ENCODE measurements at regions not wholly inside any gene's neighbourhood (a gene's known extent, or its start where the extent isn't known, plus 50 kb on each side); places are given as distances from the start of the nearest gene placed in this dataset.
A peak's percentile ranks its signal among the peaks of the same experiment; 100 is the strongest.
"Not testable (repeated sequence)": the region's sequence is repeated elsewhere in the genome, so short reads cannot be mapped to it uniquely, and the experiment has no call there.

DNA sequence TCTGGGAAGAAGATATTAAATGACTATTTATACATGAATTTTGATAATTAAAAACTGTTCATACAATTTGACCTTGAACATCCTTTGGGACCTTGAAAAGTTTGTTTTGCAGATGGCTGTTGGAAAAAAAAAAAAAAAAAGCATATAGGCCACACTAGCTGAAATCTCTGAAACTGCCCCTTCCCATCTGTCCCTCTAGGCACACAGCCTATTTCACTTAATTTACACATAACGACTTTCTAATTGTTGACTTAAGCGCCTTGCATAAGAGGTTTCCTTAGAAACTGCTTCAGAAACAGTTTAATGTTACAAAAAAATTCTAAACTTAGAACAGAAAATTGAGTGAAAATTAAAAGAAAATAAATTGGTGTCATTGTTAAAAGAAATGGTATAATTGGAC lies 131.0 kb downstream of the COX18 start:
- DNase-seq = no peak

DNA sequence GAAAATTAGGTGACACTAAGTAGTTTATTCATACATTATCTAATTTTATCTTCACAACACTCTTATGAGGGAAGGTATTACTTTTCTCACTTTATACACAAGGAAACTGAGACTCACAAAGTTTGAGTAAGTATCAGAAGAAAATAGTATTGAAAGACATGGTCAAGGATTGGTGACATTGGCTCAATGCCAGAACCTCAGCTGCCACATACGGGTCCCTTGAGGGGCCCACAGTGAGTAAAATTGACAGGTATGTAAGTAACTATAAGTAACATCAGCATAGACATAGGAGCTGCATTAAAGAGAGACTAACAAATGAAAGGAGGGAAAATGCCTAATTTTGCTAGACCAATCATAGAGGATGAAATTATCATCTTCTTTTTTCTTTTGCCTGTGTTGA lies 134.1 kb downstream of the COX18 start:
- DNase-seq = no peak

DNA sequence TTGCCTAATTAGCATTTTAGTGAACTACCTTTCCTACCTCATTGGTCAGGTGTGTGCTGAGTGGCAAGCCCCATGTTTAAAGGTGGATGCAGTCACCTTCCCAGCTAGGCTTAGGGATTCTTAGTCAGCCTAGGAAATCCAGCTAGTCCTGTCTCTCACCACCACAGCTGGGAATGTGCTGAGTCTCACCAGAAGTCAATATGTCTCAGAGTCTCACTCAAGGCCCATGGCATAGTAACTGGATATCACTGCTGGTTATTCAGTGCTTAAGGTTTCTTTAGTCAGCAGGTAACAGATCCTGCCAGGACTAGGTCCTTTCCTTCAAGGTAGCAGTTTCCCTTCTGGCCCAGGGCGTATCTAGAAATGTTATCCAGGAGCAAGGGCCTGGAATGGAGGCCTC lies 136.5 kb downstream of the COX18 start:
- DNase-seq = no peak

DNA sequence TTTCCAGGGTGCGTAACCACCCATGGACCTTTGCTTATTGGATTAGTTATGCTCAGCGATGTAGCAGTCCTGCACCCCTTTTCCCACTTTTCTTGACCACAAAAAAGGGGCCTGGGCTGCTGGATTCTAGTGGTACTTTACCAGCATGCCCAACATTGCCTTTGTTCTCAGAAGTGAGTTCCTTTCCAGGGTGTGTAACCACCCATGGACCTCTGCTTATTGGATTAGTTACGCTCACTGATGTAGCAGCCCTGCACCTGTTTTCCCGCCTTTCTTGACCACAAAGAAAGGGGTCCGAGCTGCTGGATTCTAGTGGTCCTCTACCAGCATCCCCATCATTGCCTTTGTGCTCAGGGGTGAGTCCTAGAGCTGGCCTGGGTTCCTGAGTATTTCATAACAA lies 138.2 kb downstream of the COX18 start:
- no peak for DNase-seq

DNA sequence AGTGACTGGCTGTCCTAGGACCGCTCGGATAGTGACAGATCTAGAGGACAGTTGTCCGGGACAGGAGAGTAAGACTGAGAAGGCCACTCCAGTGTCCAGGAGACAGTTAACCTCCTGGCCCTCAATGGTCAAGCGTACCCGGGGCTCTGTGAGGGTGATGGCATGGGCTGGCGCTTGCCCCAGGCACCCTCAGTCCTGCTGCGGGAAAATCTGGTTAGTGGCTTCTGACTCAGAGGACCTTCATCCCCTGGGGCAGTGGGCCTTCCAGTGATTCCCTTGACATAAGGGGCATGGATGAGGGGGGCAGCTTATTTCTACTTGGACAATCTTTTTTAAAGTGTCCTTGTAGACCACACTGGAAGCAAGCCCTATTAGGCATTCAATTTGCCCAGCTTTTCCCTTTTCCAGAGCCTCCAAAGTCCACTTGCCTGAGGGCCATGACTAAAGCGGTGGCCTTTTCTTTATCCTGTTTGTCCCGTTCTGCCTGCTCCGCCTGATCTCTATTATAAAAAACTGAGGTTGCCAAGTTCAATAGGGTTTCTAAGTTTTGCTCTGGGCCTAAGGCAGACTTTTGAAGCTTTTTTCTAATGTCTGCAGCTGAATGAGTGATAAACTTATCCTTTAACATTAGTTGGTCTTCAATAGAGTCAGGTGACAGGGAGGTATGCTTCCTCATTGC lies 139.8 kb downstream of the COX18 start:
- not testable (repeated sequence) for DNase-seq

DNA sequence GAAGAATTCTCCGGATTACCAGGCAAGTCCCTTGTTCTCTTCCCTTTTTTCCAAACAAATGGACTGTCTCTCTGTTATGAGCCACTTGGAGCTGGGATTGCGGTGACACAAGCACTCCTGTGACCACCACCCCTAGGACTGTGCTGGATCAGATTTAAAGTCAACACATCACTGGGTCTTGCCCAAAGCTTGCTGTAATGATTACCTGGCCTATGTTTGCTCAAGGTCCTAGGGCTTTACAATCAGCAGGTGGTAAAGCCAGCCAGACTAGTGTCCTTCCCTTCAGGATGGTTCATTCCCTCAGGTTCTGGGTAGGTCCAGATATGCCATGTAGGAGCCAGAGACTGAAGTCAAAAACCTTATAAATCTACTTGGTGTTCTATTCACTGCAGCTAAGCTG lies 144.7 kb downstream of the COX18 start:
- DNase-seq = no peak

DNA sequence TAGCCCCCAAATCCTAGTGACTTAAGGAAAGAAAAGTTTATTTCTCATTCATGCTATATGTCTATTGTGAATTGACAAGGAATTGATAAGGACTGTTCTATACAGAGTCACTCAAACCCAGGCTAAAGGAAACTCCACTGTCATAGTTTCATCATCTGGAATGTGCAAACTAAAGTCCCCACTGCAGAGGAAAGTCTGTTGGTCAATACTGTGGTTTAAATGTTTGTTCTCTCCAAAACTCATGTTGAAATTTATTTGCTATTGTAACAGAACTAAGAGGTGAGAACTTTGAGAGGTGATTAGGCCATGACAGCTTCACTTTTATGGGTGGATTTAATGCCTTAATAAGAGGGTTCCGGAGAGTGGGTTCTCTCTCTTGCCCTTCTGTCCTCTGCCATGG lies 149.6 kb downstream of the COX18 start:
- no peak for DNase-seq

DNA sequence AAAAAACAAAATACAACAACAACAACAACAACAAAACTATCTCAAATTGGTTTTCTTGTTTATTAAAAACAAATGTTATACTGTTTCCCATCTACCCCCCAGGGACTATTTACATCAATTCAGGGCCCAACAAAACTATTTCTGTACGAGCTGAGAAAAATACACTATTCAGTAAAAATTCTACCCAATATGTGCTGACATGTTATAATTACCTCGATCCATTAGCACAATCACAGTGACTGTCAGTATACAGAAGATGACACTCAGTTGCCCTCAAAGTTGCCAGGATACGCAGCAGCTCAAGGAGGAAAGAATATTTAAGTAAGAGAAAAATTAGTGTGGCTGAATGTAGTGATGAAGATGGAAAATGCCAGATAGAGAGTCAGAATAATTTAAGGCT lies 150.1 kb downstream of the COX18 start:
- no peak for DNase-seq

DNA sequence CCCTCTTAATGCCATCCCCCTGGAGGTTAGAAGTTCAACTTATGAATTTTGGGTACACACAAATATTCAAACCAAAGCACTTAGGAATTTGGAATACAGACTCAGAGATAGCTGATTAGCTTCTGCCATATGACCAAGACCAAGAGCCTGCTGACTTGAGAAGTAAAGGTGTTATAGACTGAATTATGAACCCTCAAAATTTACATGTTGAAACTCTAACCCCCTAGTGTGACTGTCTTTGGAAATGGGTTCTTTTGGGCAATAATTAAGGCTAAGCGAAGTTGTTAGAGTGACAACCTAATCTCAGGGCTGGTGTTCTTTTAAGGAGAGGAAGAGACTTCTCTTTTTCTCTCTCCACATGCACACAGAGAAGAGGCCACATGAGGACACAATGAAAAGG lies 151.2 kb downstream of the COX18 start:
- DNase-seq = no peak

DNA sequence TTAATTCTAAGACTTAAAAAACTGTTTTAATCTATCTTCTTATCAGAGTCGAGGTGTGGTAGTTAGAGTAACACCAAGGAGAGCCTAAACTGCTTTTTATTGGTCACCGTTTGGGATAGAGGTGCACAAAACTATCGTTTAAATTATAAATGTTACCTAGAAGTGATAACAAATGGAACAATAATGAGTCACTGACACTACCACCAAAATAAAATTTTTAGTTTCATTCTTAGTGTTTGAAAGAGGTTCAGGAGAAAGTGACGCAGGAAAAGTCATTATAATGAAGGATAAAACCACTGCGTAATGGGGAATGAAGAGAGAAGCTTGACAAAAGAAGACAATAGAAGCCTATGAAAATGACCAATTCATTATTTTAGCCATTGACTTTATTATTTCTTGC lies 158.2 kb downstream of the COX18 start:
- DNase-seq = no peak

DNA sequence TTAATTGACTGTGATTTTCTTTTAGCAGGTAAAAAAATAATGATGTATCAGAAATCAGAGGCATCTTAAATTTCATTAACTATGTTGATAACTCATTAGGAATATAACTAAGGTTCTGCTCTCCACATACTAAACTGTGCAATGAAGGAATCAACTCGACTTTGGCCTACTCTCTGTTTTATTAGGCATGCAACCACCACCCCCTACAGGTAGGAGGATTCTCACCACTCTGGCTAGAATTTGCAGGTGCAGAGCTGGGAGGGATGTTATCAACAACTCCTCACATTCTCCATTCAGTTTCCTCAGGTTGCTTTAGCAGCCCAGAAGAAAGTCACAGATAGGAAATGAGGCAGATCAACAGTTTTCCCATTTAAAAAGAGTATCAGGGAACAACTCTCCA lies 160.1 kb downstream of the COX18 start:
- DNase-seq = no peak

DNA sequence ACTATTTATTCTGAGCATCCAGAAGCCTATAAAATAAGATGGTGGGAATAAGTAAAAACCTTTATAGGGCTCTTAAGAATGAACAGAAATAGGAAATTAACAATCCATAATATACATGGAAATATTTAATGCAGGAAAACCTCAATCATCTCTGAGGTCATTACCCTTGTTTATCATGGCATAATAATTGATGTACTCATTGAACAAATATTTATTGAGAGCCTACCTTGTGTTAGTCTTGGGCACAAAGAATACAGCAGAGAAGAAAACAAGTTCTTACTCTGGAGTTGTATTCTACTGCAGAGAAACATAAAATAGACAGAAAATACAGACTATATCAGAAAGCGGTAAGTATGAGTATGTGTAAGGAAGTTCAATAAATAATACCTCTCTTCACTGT lies 167.2 kb downstream of the COX18 start:
- DNase-seq = no peak

DNA sequence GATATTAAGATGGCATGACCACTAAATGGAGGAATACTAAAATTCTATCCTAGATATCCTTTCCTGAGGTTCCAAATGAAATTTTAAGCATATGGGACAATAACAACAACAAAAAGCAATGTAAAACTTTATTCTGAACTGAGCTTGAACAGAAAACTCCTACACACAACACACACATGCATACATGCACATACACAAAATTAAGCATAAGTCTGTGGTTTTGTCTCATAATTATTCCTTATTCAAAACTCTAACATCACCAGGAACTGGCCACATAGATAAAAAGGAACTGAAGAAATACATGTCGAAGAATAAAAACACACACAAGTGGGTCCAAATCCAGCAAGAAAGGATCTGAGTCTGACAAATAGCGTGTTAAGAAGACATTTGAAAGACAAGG lies 168.0 kb downstream of the COX18 start:
- DNase-seq = no peak

DNA sequence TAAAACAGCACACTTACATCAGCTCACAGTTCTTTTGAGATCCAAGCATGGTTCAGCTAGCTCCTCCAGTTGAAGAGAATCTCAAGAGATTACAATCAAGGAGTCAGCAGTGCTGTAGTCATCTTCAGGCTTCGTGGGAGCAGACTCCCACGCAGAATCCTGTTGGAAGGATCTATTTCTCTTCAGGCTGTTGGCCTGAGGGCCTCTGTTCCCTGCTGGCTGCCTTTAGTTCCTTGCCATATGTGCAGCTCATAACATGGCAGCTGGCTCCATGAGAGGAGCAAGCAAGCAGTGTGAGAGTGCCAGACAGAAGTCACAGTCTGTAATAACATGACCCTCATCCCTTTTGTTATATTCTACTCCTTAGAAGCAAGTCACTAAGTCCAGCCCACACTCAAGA lies 168.6 kb downstream of the COX18 start:
- no peak for DNase-seq

DNA sequence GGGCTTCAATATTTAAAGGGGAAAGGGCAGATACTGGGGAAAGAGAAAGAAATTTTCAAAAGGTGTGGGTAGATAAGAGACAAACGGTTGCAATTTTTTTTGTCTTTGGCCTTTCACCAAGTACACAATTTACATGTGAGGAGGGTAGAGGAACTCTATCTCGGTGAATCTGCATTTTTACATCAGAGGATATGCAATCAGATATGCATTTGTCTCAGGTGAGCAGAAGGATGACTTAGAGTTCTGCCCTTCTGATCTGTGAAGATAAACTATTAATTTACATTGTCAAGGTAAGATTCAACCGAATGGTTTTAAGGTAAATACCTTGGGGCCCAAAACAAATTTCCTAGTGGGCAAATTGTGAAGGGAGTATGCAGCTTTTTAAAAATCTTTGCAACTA lies 169.9 kb downstream of the COX18 start:
- no peak for DNase-seq

DNA sequence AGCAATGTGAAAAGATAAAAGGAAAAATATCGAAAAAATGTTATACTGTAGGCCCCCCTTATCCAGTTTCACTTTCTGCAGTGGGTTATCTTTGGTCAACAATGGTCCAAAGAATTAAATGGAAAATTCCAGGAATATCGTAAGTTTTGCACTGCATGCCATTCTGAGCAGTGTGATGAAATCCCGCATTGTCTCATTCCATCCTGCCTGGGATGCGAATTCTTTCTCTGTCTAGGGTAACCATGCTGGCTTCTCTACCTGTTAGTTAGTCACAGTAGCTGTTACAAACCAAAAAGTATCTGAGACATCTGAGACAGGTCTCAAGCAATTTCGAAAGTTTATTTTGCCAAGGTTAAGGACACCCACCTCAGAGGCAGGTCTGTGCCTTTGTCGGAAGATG lies 170.3 kb downstream of the COX18 start:
- no peak for DNase-seq

DNA sequence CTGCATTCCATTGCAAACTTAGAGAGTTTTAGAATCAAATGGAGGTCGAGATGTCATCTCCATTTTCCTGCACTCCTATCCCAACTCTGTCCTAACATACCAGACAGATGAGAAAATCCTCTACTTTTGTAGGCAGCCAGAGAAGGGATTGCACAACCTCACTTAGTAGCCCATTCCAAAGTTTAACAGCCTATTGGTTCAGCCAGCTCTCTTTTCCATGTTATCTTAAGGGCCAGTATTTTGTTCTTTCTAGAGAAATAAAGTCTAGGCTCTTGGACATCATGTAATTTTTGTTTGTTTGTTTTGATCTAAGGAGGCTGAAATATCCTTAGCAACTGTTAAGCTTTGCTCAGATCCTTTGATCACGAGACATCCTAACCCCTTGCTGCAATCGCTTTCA lies 173.0 kb downstream of the COX18 start:
- DNase-seq = peak; percentile 50

DNA sequence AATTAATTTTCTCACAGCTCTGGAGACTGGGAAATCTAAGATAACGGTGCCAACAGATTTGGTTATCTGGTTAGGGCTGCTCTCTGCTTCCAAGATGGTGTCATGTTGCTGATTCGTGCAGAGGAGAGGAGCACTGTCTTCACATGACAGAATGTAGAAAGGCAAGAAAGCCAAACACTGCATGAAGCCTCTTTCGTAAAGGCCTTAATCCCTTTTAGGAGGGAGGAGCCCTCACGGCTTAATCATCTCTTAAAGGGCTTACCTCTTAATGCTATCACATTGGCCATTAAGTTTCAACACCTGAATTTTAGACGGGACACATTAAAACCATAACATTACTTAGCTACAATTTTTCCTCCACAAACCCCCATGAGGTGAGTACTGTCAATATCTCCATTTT lies 174.1 kb downstream of the COX18 start:
- no peak for DNase-seq

DNA sequence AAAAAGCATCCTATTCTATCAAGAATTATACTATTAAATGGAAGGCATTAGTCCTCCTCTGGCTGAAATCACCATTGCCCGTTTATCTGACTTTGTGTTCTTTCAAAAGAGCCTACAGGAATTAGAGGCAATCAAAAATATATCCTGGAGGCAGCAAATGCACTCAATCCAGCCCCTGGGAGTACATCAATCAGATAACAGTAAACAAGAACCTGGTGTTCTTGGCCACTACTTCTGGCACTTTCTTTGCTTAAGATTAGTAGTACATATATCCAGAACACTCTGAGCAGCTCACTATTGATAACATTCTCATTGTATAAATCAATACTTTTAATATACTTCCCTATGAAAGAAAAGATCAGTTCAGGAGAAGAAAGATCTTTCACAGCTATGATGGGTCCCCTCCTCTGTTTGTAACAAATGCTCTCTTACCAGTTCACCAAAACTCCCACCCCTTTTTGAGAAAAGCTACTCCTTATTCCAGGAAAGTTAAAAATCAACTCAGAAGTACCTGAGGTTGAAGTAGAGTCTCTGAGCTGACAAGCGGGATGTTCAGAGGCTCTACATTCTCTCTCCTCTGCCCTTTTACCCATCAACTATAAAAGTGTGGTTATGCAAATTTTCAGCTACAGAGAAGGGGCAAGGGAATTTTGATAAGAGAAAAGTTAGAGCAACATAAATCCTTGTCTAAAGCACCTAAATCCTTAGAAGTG lies 176.0 kb downstream of the COX18 start:
- DNase-seq = no peak

DNA sequence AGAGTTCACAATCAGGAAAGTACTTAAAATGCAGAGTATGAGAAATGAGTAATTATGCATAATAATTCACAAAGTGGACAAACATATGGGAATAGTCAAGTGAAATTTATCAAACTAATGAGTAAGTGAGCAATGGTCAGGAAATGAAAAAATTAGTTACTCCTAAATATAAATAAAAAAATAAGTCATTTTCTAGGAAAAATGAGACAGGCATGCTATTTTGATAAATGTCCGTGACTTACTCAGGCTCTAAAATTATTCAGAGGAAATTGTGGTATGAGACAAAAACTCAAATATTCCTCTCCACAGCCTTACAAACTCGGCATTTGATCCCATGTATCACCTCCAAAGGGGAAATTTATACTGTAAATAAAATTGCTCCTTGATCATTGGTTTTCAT lies 181.2 kb downstream of the COX18 start:
- no peak for DNase-seq

DNA sequence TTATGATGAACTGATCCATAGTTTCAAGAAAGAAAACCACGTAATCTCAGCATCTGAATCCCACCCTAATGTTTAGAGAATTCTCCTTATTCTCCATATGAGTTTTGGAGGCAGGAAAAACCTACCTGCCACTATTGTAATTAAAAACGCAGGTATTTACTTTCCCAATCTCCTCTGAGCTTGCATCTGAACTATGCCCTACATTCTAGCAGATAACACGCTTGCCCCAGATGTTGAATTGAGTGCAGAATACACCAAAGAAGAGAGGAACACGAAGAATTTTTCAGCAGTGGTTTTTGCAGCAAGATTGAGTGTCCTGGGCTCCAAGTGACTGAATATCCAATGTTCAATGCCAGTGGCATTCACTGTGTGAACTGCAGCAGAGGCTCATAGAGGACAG lies 182.4 kb downstream of the COX18 start:
- no peak for DNase-seq

DNA sequence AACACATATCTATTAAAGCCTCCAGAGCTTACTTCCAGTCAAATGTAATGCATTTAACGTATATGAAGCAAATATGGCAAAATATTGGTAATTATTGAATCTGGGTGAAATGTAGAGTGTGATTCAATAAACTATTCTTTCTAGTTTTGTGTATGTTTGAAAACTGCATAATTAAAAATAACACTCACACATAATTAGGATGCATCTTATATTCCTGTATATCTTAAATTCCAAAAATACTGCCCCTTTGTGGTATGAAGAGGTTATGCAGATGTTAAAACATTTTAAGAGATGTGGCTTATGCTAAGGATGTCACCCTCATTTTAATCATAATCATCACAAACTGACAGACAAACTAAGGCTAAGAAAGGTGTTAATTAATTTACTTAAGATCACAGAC lies 182.9 kb downstream of the COX18 start:
- DNase-seq = no peak

DNA sequence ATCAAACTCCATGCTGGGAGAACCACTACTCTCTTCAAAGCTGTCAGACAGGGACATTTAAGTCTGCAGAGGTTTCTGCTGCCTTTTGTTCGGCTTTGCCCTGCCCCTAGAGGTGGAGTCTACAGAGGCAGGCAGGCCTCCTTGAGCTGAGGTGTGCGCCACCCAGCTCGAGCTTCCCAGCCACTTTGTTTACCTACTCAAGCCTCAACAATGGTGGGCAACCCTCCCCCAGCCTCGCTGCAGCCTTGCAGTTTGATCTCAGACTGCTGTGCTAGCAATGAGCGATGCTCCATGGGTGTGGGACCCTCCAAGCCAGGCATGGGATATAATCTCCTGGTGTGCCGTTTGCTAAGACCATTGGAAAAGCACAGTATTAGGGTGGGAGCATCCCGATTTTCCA lies 185.3 kb downstream of the COX18 start:
- DNase-seq = not testable (repeated sequence)

DNA sequence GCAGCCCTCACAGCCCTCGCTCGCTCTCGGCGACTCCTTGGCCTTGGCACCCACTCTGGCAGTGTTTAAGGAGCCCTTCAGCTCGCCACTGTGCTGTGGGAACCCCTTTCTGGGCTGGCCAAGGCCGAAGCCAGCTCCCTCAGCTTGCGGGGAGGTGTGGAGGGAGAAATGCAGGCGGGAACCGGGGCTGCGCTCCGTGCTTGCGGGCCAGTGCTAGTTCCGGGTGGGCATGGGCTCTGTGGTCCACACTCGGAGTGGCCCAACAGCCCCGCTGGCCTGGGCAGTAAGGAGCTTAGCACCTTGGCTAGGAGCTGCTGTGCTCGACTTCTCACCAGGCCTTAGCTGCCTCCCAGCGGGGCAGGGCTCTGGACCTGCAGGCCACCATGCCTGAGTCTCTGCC lies 192.6 kb downstream of the COX18 start:
- DNase-seq = no peak

DNA sequence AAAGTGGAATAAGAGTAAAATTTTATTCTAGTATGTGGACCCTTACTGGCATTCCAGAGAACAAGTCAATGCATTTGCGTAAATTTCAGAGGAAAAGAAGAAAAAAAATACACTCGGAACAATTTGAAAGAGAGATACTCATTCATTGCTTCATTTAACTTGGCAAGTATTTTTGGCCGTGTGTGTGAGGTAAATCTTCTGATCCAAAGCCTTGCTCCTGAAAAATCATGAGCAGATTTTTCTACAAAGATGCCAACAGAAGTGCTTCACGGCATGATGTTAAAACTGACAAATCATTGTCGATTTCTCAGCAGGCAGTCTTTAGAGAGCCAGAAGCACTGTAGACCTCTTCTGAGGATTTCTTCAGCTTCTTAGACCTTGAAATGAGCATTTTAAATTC lies 194.0 kb downstream of the COX18 start:
- no peak for DNase-seq

Measured in skin of body (tissue), 1 donor.